Heart right ventricle (tissue), 16 donors: ENCODE measurements at regions not wholly inside any gene's neighbourhood (a gene's known extent, or its start where the extent isn't known, plus 50 kb on each side); places are given as distances from the start of the nearest gene placed in this dataset.

Experiments used
- ATAC-seq, 8 donors: fragments of 200-7000 bp; cut with Tn5 transposase; one replicate each; pipeline ENCODE4 v1.9.1; 2020; ENCODE audit warnings: mild to moderate bottlenecking in 8 of 8, moderate library complexity in 8 of 8, moderate number of reproducible peaks in 1 of 8
- DNase-seq, 2 donors: peaks; one replicate each; pipeline ENCODE4 v3.0.0-alpha.2; 2020
- H3K27ac ChIP-seq, 10 donors: fragments of 200-600 bp; sonication (generic) in 2 of 10; one replicate each; pipeline versions ENCODE4 v1.5.0 to v1.8.0; 2020 to 2022; ENCODE audit warnings: mild to moderate bottlenecking in 3 of 10
- H3K27me3 ChIP-seq, 7 donors: fragments of 200-600 bp; one replicate each; pipeline ENCODE4 v1.8.0; 2021 to 2022; ENCODE audit warnings: mild to moderate bottlenecking in 2 of 7
- H3K36me3 ChIP-seq, 9 donors: fragments of 200-600 bp; sonication (generic) in 1 of 9; one replicate each; pipeline versions ENCODE4 v1.5.0 to v1.8.0; 2020 to 2022; ENCODE audit warnings: mild to moderate bottlenecking in 2 of 9
- H3K4me1 ChIP-seq, 9 donors: fragments of 200-600 bp; sonication (generic) in 1 of 9; one replicate each; pipeline versions ENCODE4 v1.5.0 to v1.8.0; 2020 to 2022; ENCODE audit warnings: mild to moderate bottlenecking in 4 of 9
- H3K4me3 ChIP-seq, 10 donors: fragments of 200-600 bp; sonication (generic) in 2 of 10; one replicate each; pipeline versions ENCODE4 v1.5.0 to v1.8.0; 2020 to 2022; ENCODE audit warnings: mild to moderate bottlenecking in 7 of 10, moderate library complexity in 2 of 10
- H3K9me3 ChIP-seq, 11 donors: fragments of 200-600 bp in 10 of 11; sonication (generic) in 2 of 11; one replicate each; pipeline versions ENCODE4 v1.5.0 to v1.8.0; 2013 to 2022; ENCODE audit warnings: mild to moderate bottlenecking in 2 of 11, control low read depth in 1 of 11, moderate library complexity in 1 of 11
- CTCF ChIP-seq, 9 donors: fragments of 200-600 bp; sonication (generic) in 2 of 9; IDR thresholded peaks; one replicate each; pipeline versions ENCODE4 v1.5.0 to v1.8.0; 2021 to 2022; ENCODE audit warnings: antibody characterized with exemption in 9 of 9, mild to moderate bottlenecking in 5 of 9, moderate library complexity in 1 of 9
- WGBS, 2 donors: extraction: QIAGEN DNeasy Blood & Tissue Kit; methylation state at CpG; one replicate each; pipeline ENCODE4 v1.1.7; 2013; ENCODE audit warnings: inconsistent platforms in 1 of 2; 5-methylcytosine and 5-hydroxymethylcytosine counted together
- intact Hi-C, 10 donors: fragments of 100-400 bp; cut with DNase I; formaldehyde crosslinking; loops; one replicate each; pipeline versions ENCODE4 v1.11.1 to v1.14.2; 2022
- donor health status: Arrhythmogenic right ventricular cardiomyopathy.
- donor health status: ischemic (EF 13 %, LVEDD 7.1; RV severe dilation, severe dysfunction).
- donor health status: healthy with polysubstance abuse.
- donor health status: DM: no; HTN: yes; CAD: no.
- donor health status: DM: no; HTN: no; CAD: no.
- donor health status: ischemic (EF 25% LVEDD 6.9; RV normal size, moderate dysfunction).
- donor health status: ischemic (EF 25% LVEDD 5.7; RV mildly dilated, moderate dysfunction).
- donor health status: healthy.
- donor health status: DM: yes; HTN: yes; CAD: no.
- donor health status: Ischemic cardiomyopathy.
- donor health status: ischemic (EF 35%, LVEDD 5.7; RV mildly dilated, moderate dysfunction).
- donor health status: nonischemic (EF 11% LVEDD 7.7; RV severe dilation, severe dysfunction).
- donor health status: DM: yes; HTN: yes; CAD: no.
- donor health status: PGD.
- donor health status: ischemic (EF 29% LVEDD 5.4; RV normal size, mild dysfunction).
- donor health status: nonischemic (EF 23%, LVEDD 6.1; RV moderate dilation, normal function).

GRCh38 chr3:163335429-163335828, 1742.9 kb downstream of the SI start:
- no peak overlapping the region for H3K27ac ChIP-seq
- ATAC-seq, result no peak
- DNase-seq, result no peak
- intact Hi-C loops, result no loop called here
- no peak overlapping the region for H3K4me3 ChIP-seq
- no peaks in the 10 kb centered on the region for H3K36me3 ChIP-seq
- 40 to 44% methylated on average over 1 of the region's 1 CpG for WGBS, 2 donors
- no peaks in the 10 kb centered on the region for H3K4me1 ChIP-seq
- H3K27me3 ChIP-seq, result no peaks in the 10 kb centered on the region
- peaks cover 0 to 27% (median 0%) of the 10 kb centered on the region in 11 donors for H3K9me3 ChIP-seq
- TF ChIP-seq CTCF (IDR thresholded peaks at IDR 0.05), result no peak

DNA sequence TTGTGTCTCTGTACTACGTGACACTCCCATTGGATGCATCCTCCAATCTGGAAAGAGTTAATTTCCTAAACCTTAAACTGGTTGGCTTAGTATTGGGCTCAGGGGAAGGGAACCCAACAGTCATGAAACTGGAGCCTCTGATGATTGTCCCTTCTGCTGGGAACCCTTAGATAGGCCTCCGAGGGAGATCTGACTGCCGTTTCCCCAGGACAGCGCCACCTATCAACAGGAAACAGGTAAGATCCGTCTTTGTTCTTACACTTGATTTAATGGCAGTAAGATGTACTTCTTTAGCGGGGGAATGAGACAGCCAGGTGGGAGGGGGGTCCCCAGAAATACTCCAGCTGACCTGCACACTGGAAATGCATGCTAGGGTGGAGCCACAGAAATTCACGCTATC, 1749.6 kb downstream of the SI start:
- H3K4me1 ChIP-seq, result no peaks in the 10 kb centered on the region
- no peaks in the 10 kb centered on the region for H3K27me3 ChIP-seq
- TF ChIP-seq CTCF (IDR thresholded peaks at IDR 0.05), result no peak
- intact Hi-C loops, result no loop called here
- WGBS, 2 donors, result 70 to 76% methylated on average over 7 of the region's 7 CpGs
- peaks cover 0 to 34% (median 5%) of the 10 kb centered on the region in 11 donors for H3K9me3 ChIP-seq
- no peak overlapping the region for H3K27ac ChIP-seq
- no peaks in the 10 kb centered on the region for H3K36me3 ChIP-seq
- ATAC-seq (no peak), DNase-seq (no peak)
- no peak overlapping the region for H3K4me3 ChIP-seq

GRCh38 chr3:163327086-163327485, 1751.2 kb downstream of the SI start:
- H3K4me1 ChIP-seq, result no peaks in the 10 kb centered on the region
- no peak overlapping the region for H3K27ac ChIP-seq
- no peak for ATAC-seq
- WGBS, 2 donors, result 80 to 81% methylated on average over 2 of the region's 2 CpGs
- peaks cover 0 to 42% (median 9%) of the 10 kb centered on the region in 11 donors for H3K9me3 ChIP-seq
- intact Hi-C loops, result no loop called here
- DNase-seq, result no peak
- no peak overlapping the region for H3K4me3 ChIP-seq
- no peak for TF ChIP-seq CTCF (IDR thresholded peaks at IDR 0.05)
- H3K36me3 ChIP-seq, result no peaks in the 10 kb centered on the region
- no peaks in the 10 kb centered on the region for H3K27me3 ChIP-seq

- TF ChIP-seq CTCF (IDR thresholded peaks at IDR 0.05), result no peak
- intact Hi-C loops, result no loop called here
These were observed 1762.5 kb downstream of the SI start for GRCh38 chr3:163315786-163316185.

GRCh38 chr3:163306405-163306804, 1771.9 kb downstream of the SI start:
- WGBS, 2 donors, result 91 to 96% methylated on average over 2 of the region's 2 CpGs
- H3K36me3 ChIP-seq, result no peaks in the 10 kb centered on the region
- ATAC-seq (no peak), DNase-seq (no peak)
- TF ChIP-seq CTCF (IDR thresholded peaks at IDR 0.05), result no peak
- intact Hi-C loops, result no loop called here
- H3K27me3 ChIP-seq, result no peaks in the 10 kb centered on the region
- H3K27ac ChIP-seq, result no peak overlapping the region
- H3K4me3 ChIP-seq, result no peak overlapping the region
- peaks cover 0 to 83% (median 26%) of the 10 kb centered on the region in 11 donors for H3K9me3 ChIP-seq
- no peaks in the 10 kb centered on the region for H3K4me1 ChIP-seq

More at GRCh38 chr3:163315786-163316185, 1762.5 kb downstream of the SI start:
- Histone ChIP-seq H3K4me3 (no peak overlapping the region), H3K27ac (no peak overlapping the region), H3K27me3 (no peaks in the 10 kb centered on the region), H3K4me1 (no peaks in the 10 kb centered on the region), H3K36me3 (no peaks in the 10 kb centered on the region), H3K9me3 (peaks cover 0 to 30% (median 0%) of the 10 kb centered on the region in 11 donors)
- ATAC-seq (no peak), DNase-seq (no peak)
